ENCODE measurements at regions not wholly inside any gene's neighbourhood (a gene's known extent, or its start where the extent isn't known, plus 50 kb on each side); places are given as distances from the start of the nearest gene placed in this dataset.

DNA sequence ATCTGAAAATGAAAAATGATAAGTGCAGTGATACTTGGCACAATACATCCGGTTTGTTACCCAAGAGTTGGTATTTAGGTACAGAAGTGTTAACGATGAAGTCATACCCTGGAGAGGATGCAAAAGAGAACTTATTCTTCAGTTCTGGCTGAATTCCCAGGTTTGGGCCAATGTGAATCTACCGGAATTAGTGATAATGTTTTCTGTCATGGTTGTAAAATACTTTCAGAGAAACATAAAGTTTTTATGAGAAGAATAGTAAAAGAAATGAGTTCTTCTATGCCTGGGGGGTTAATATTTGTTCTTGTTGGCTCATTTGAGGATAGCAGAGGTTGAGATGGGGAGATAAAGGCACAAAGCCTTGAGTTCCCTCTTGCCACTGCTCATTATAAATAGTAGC, 509.9 kb upstream of the POU3F2 start:
- no peaks in the 10 kb centered on the region for H3K23me2 ChIP-seq (ENCODE audit: low read depth, low read length)
- H4K91ac ChIP-seq (replicated peaks; ENCODE audit: insufficient read length, low read length) = no peak overlapping the region
- H3K14ac ChIP-seq (ENCODE audit: insufficient read length) = no peak overlapping the region
- H2AFZ ChIP-seq (ENCODE audit: low read length) = no peak overlapping the region
- CTCF ChIA-PET (ENCODE audit: partially characterized antibody) = interaction anchor here (1.2 kb wide), 1 partner anchor 34 kb away, joined by 3 read pairs; no protein-coding TSS in a partner anchor
- H3K18ac ChIP-seq (ENCODE audit: extremely low read depth, low read length) = no peak overlapping the region
- no peak overlapping the region for H3K9ac ChIP-seq (replicated peaks in 1 of 4; ENCODE audit: extremely low read depth in 1 of 4, low read depth in 3 of 4, low read length in 3 of 4)
- H3K36me3 ChIP-seq (ENCODE audit: control insufficient read depth in 2 of 4, insufficient read depth in 4 of 4, low read length in 3 of 4) = no peaks in the 10 kb centered on the region
- 89% methylated on average over 3 of the region's 3 CpGs; no CpG with 5 or more reads in 1 of the 2 experiments for WGBS, 2 experiments (ENCODE audit: extremely low coverage in 1 of 2, insufficient coverage in 1 of 2, insufficient read length in 1 of 2, insufficient replicate concordance in 2 of 2, low coverage in 1 of 2, low lambda C conversion rate in 2 of 2, missing lambda C conversion rate in 1 of 2)
- DNase-seq (ENCODE audit: low read depth in 1 of 2, low spot score in 2 of 2) = no peak
- H2BK20ac ChIP-seq (ENCODE audit: low read length) = no peak overlapping the region
- H3K27me3 ChIP-seq (replicated peaks in 1 of 4; ENCODE audit: control insufficient read depth in 3 of 4, extremely low read depth in 1 of 4, insufficient read depth in 3 of 4, low read length in 3 of 4) = no peaks in the 10 kb centered on the region
- H4K5ac ChIP-seq (ENCODE audit: insufficient read length, low read depth, low read length) = no peak overlapping the region
- no peaks in the 10 kb centered on the region for H3K9me3 ChIP-seq (ENCODE audit: insufficient read depth in 2 of 2, low read depth in 1 of 2, low read length in 1 of 2)
- H3K56ac ChIP-seq (replicated peaks; ENCODE audit: insufficient read length, low read depth, low read length) = no peak overlapping the region
- H3K79me1 ChIP-seq (ENCODE audit: low read depth, low read length) = no peaks in the 10 kb centered on the region
- H2BK12ac ChIP-seq (ENCODE audit: low read depth, low read length) = no peak overlapping the region
- no peak overlapping the region for H2AK5ac ChIP-seq (ENCODE audit: low read depth, low read length)
- no peak overlapping the region for H2BK15ac ChIP-seq (ENCODE audit: low read length)
- no peaks in the 10 kb centered on the region for H3K79me2 ChIP-seq (ENCODE audit: control insufficient read depth in 1 of 2, insufficient read depth in 2 of 2, low read length in 2 of 2)
- H3K4me3 ChIP-seq (ENCODE audit: extremely low read depth in 1 of 4, insufficient read depth in 2 of 4, low read depth in 3 of 4, low read length in 4 of 4) = no peak overlapping the region
- no peak overlapping the region for H3K27ac ChIP-seq (ENCODE audit: low read depth, low read length)
- no peak for TF ChIP-seq SP2 (IDR thresholded peaks at IDR 0.05; ENCODE audit: low read length)
- no peak for TF ChIP-seq HDAC6 (IDR thresholded peaks at IDR 0.05; ENCODE audit: low read depth, low read length)
- no peak for TF ChIP-seq SIX5 (IDR thresholded peaks at IDR 0.05; ENCODE audit: low read depth, low read length)
- H4K20me1 ChIP-seq (replicated peaks in 1 of 2; ENCODE audit: control insufficient read depth in 1 of 2, insufficient read depth in 2 of 2, low read length in 2 of 2) = no peaks in the 10 kb centered on the region
- H4K8ac ChIP-seq (ENCODE audit: extremely low read depth, insufficient read depth, low read length) = no peak overlapping the region
- no peak overlapping the region for H3K4ac ChIP-seq (replicated peaks; ENCODE audit: insufficient read length, low read depth, low read length)
- no peak for FAIRE-seq
- no peak overlapping the region for H2BK120ac ChIP-seq (replicated peaks; ENCODE audit: low read depth, low read length)
- no peaks in the 10 kb centered on the region; a peak in 1 of 7 replicates for H3K4me1 ChIP-seq (replicated peaks in 1 of 4; ENCODE audit: control insufficient read depth in 3 of 4, insufficient read depth in 4 of 4, low read length in 3 of 4)
- no peak overlapping the region for H3K23ac ChIP-seq (ENCODE audit: insufficient read length)
- H3K4me2 ChIP-seq (ENCODE audit: insufficient read depth in 1 of 2, low read depth in 2 of 2, low read length in 2 of 2) = no peak overlapping the region
- H2BK5ac ChIP-seq (ENCODE audit: low read depth, low read length) = no peak overlapping the region
- POLR2A ChIA-PET (ENCODE audit: partially characterized antibody) = no interaction called here
